HG02571 (cell line): ENCODE measurements at regions not wholly inside any gene's neighbourhood (a gene's known extent, or its start where the extent isn't known, plus 50 kb on each side); places are given as distances from the start of the nearest gene placed in this dataset.
"Not testable (repeated sequence)": the region's sequence is repeated elsewhere in the genome, so short reads cannot be mapped to it uniquely, and the experiment has no call there.

Experiments used
- ATAC-seq: cut with Tn5 transposase; IDR thresholded peaks from one replicate; pipeline ENCODE4 v1.9.1; 2021; ENCODE audit warnings: mild to moderate bottlenecking, moderate library complexity; ENCODE audit not compliant: unreplicated experiment

DNA sequence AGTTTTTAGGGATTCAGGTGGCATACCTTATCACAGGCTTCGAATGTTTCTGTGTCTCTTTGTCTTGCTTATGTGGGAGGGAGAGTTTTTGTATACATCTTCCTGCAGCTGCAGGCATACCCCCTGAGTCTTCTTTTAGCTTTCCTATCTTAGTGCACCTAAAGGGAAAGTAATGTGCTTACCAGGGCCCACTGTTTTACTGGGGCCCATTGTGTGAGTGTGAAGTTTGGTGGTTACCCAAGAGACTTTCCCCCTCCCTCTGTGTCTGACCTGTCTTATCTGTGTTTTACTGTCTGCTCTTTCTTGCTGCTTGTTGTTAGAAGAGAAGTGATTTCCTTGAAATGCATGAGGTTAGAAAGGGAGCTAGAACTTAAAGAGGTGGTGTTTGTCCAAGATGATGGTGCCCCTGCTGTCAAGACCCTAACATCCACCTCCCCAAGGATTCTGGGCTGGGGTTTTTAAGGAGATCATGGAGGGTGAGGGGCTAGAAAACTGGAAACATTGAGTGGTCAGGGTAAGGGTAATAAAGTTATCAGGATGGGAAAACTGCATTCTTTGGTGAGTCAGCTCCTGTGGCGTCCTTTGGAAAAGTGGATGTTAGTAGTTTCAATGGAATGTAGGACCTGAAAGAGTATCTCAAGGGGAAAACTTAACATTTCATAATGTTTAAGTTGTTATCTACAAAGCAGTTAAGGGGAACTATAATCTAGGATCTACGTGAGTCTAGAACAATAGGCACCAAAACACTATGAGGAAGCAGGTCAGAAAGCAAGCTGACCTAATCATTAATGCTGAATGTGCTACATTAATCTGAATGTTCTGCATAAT, 583.5 kb upstream of the TUSC1 start:
- no peak for ATAC-seq

DNA sequence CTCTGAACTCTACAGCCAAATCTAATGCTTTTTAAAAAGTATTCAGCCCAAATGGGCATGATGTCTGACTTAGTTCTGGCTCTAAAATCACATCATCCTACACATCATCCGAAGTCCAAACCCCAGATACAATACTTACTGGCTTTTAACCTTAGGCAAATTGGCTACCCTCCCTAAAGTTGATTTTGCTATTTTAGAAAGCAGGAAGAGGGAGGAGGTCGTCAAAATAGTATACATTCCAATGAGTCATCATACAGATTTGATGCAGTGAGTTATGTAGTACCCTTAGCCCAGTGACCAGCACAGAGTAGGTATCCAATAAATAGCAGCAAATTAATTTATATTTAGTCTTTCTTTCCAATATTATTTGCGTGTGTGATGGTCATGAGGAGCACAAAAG, 582.0 kb upstream of the TUSC1 start:
- no peak for ATAC-seq

DNA sequence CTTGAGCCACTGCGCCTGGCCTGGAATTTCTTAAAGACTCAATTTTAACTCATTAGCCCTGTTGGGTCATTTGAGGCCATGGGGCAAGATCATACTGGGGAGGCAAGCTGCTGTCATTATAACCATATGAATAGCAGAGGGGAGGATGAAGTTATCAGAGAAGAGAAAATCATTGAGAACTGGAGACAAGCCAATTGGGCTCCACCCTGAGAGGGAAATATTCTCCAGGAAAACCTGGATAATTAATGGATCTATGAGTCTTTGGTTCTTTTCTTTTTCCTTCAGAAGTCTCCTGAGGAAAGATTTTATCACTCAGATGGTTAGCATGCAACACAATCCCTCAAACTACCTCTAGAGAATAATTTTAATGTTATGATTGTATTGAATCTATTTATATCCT, 569.6 kb upstream of the TUSC1 start:
- no peak for ATAC-seq

DNA sequence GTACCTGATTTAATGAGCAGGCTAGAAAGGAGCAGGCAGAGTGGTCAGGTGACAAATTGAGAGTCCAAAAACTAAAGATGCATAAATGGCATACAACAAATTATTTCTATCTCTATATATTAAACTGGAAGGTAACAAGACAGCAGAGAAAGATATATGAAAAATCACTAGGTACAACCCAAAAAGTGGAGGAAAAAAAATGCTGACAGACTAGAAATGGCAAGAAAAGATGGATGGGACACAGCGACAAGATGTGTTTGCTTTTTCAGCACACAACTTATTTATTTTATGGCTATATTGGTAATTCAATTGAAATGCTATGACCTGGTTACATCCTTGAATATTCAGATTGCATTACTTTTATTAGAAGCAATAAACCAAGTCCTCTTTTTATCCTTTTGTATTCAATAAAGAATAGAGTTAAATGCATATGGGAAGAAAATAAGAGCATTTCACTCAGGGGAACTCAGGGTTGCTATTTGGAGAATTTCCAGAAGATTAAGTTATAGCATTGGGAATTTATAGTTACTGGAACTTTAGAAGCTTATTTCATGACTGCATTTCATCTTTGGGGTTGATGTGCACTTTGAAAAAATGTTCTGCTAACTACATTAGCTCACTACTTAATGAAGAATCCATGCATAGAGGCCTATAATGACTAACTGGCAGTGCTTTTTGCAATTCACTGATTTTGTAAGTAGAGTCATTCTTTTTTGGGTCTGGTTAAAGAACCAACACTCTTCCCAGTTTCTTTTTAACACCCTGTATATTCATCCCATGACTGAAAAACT, 566.6 kb upstream of the TUSC1 start:
- no peak for ATAC-seq

DNA sequence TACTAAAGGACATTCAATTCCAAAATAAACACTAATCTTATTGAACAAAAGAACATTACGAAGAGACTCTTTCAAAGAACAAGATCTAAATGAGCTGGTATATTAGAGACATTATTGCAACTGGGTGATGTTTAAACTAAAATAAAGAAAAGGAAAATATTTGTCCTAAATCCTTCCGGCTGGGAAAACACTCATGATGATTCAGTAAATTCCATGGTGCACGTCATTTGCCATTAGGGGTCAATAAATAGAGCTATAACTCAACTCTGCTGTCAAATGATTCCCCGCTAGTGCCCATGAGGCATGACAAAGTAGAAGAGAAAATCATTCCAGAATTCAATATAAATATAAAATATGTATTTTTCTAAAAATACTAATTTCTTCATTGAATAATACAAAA, 565.5 kb upstream of the TUSC1 start:
- ATAC-seq = no peak

DNA sequence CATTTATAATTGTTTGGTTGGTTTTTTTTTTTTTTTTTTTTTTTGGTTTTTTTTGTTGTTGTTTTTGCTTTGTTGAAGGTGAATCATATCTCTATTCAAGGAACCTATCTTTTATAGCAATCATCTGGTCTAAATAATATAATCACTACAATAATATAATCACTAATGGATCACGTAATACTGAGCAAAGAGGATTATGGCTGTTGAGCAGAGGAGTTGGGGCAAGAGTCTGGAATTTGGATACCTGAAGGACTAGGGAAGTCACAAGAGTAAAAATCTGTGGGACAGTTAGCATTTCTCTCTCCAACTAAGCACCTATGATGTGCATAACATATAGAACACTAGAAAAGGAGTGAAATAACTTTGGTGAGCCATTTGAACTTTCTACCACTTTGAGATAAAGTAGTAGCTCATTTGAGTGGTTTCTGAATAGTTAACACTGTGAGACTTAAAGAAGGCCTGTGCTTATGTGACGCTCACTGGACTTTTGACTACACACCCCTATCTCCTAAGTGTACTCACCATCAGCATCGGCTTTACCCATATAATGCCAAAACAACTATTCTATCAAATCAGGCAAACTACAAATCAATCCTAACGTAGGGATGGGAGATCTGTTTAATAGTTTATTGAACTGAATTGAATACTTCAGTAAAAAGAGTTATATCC, 564.9 kb upstream of the TUSC1 start:
- no peak for ATAC-seq

DNA sequence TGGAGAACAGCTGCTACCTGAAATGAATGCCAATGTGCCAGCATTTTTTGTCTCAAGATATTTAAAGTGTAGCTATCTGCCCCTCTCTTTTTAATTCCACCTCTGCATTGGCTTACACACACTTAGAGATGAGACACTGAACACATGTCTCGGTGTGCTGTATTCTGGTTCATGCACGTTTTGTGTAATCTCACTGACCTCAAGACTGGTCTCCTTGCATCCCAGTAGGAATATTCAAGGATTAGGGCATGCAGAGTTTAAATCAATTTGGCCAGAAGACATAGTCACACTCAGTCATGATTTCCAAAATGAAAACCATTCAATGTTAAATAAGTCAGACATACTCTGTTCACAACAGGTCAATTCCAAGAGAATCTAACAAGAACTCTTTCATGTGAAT, 561.8 kb upstream of the TUSC1 start:
- ATAC-seq = no peak

DNA sequence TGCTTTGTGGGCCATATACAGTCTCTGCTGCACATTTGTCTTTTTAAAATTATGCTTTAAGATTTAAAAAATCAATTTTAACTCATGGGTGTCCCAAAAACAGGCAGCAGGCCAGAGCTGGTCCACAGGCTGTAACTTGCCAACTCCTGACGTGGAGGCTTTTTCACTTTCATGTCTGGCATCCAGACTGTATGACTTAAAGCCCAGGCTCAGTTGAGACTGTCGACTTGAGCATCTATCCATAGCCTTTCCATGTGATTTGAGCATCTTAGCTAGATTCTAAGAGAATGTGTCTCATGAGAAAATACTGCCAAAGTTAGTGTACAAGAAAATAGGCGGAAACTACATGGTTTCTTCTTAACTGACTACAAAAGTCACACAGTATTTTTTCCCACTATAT, 559.0 kb upstream of the TUSC1 start:
- ATAC-seq = no peak

DNA sequence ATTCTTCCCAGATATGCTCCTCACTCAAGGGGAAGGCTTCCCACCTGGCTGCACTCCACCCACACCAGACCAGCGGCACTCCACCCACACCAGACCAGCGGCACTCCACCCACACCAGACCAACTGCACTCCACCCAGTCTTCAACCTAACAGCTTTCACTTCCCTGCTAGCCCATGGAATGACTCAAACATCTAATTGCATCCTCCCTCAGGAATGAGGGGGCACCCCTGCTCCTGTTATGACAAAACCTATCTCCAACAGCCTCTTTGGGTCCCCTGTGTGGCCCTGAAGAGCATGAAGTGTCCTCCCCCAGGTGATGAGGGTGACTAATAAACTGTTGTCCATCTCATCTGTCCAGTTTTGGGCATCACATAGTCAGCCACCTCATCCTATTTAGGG, 556.6 kb upstream of the TUSC1 start:
- no peak for ATAC-seq

DNA sequence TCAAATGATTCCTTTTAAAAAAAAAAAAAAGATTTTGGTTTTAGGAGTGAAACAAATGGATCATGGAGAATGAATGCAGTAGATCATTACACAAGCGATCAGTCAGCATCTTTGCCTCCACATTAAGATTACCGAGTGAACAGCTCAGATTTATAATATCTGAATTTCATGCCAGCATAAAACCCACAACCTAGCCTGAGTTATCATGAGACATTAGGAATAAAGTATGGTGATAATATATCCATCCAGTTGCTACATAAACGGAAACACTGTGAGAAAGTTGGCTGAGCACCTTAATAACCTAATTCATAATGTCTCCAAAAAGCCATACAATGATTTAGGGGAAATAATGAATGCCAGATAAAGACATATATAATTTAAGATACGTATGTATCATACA, 553.1 kb upstream of the TUSC1 start:
- ATAC-seq = no peak

DNA sequence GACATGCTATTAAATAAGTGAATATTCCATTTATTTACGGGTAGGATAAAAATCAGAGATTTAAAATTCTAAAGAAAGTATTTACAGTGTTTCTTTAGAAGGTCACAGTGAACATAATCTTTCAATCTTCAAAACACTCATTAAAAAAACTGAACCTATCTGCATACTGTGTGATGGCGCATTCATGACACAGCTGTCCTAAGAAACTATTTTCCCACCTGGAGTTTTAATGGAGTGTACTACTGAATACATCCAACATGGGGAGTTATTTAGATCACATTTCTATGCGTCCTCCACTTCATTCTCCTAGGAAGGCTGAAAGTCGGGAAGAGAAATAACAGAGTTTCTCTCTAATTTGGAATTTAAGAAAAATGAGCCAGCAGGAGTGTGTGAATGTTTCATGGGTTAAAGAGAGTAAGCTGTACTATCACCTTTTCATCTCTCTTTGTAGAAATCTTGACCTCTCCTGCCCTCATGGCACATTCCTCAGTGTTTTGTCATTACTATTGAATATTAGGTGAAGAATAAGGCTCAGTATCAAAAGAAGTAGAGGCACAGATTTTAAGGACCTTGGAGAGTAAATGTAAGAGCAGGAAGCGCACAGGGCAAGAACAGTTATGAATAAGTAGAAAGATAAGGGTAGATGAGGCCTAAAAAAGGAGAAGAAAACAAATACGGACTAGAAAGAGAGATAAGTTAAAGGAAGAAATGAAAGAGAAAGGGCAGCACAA, 551.2 kb upstream of the TUSC1 start:
- ATAC-seq = no peak

DNA sequence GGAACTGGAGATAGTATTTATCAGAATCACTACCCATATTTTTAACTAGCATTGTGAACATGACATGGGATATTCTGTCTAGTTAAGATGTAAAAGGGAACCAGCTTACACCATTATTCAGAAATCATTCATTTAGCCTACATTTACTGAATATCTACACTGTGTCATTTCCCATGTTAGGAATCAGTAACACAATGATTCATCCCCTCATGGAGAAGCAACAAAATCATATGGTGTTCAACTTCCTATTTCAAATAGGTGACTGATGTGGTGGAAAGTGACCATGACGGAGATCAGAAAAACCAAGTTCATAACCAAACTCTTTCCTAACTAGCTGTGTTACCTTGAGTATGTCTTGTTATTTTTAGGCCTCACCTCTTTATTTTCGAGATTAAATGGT, 550.0 kb upstream of the TUSC1 start:
- no peak for ATAC-seq

DNA sequence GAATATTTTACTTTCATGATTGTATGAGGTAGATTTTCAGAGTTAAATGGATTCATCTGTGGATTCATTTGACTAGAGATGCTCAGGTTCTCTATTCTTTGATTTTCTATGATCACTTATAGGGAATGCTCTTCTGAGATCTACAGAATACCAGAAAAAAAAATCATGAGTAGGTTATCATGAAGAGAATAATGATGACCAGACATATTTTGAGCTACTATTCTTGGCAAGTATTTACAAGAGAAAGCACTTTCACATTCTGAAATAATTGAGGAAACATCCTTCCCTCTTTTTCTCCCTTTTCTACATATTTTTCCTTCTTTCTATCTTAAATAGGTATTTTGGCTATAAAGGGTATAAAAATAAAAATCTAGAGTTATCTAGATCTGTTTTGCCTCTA, 543.0 kb upstream of the TUSC1 start:
- no peak for ATAC-seq

DNA sequence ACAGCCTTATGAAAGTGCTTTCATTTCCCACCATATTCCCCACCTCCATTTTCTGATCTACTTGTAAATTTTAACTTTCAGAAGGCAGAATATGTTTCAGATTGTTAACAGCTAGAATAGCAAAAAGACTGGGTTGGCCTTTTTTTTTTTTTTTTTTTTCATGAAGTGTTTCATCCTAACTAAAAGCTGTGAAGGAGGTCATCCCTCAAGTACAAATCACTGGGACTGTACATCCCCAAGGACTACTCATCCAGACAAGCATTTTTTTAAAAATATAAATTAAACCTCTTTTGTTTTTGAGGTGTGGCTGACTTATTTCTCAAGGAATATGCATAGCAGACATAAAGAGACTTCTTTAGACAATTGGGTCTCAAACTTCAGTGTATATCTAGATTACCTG, 542.1 kb upstream of the TUSC1 start:
- no peak for ATAC-seq

DNA sequence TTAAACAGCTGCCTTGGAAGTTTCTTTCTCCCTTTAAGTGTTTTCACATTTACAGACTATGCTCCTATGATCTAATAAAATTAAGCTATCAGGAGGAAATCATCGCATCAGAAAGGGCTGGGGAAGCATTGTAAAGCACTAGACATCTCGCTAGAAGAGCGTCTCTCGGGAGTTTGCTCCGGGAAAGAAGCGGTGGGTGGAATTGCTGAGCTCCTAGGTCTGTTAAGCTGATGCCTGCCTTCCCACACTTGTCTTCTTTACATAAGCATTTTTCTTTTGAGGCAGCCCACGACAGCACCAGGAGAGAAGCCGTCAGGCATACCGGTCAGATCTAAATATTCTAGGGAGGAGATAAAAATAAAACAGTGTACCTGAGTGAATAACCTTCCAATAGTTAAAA, 541.7 kb upstream of the TUSC1 start:
- no peak for ATAC-seq

DNA sequence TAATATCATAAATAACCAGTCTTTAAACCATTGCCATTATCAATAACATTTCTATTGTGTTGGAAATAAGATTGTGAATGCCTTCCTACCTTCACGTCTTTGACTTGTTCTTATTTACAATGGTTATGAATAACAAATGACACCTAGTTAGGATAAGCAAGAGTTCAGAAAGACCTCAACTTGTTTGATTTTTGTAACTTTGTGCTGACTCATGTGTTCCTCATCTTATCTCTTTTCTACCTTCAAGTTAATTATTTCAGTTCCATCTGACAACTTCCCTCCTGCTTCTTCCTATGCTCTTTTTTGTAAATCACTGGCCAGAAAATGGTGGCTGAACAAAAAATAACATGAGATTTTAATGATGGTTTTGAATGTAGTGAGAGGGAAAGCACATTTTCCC, 538.5 kb upstream of the TUSC1 start:
- no peak for ATAC-seq

DNA sequence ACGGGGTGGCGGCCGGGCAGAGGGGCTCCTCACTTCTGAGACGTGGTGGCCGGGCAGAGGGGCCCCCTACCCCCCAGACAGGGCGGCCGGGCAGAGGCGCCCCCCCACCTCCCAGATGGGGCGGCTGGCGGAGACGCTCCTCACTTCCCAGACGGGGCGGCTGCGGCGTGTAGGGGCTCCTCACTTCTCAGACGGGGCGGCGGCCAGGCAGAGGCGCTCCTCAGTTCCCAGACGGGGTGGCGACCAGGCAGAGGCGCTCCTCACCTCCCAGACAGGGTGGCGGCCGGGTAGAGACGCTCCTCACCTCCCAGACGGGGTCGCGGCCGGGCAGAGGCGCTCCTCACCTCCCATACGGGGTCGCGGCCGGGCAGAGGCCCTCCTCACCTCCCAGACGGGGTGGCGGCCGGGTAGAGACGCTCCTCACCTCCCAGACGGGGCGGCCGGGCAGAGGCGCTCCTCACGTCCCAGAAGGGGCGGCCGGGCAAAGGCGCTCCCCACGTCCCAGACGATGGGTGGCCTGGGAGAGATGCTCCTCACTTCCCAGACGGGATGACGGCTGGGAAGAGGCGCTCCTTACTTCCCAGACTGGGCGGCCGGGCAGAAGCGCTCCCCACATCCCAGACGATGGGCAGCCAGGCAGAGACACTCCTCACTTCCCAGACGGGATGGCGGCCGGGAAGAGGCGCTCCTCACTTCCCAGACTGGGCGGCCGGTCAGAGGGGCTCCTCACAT, 536.6 kb upstream of the TUSC1 start:
- not testable (repeated sequence) for ATAC-seq

DNA sequence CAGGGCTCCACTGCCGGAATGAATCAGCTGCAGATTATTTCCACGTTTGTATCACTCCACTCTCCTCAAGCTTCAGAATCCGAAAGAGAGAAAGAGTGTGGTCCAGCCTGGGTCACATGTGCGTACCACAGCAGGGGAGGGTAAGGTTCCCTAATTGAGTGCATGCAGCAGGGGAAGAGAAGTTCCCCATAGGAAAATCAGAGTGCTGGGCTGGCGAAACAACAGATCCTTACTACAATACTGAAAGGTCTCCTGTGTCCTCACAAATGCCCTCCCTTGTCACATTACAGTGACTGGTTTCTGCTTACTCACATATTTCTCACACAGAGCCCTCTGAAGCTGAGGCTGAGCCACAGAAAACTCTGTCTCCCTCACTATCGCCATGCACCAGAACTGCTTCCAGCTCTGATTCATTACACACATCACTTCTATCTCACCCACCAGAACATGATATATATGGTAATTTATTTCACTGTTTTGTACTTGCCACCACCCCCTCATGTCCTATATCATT, 532.2 kb upstream of the TUSC1 start:
- ATAC-seq = no peak

DNA sequence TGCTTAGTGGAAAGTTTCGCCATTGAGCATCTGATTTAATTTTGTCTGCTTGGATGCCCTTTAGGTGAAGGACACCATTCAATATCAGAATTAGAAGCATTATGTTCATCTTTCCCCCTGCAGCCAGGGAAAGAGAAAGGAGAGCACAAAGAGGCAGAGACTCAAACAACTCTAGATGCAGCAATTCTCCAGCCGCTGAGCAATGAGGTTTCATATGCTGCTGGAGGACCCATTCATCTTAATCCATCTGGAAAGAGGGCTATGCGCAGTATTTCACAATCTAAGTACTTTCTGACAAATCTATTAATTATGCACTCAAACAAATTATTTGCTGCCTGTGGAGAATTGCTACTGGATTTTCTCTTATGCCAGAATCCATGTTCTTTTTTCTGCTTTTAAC, 527.0 kb upstream of the TUSC1 start:
- no peak for ATAC-seq

DNA sequence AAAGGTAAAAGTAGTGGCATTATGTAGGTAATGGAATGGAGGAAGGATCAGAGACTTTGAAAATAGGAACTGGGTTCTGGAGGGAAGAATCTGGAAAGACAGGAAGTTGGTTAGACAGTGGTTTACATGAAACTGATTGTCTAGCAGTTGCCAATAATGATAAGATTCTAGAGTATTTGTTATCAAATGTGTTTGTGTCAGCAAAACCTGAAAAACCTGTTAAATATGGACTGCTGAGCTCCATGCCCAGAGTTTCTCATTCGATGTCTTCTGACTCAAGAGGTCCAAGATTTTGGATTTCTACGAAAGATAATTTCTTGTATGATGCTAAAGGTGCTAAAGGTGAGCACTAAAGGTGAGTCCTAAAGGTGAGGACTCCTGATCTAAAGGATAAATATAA, 515.0 kb upstream of the TUSC1 start:
- no peak for ATAC-seq
